ENCODE measurements at regions not wholly inside any gene's neighbourhood (a gene's known extent, or its start where the extent isn't known, plus 50 kb on each side); places are given as distances from the start of the nearest gene placed in this dataset.

- intact Hi-C loops (cut with micrococcal nuclease; ENCODE audit: unreplicated experiment) (no loop called here), in situ Hi-C loops (cut with MboI) (no loop called here)
- ChIA-PET RAD21 (ENCODE audit: unreplicated experiment) (no interaction called here), CTCF (interaction anchor here (0.7 kb wide), 1 partner anchor 13 kb away, joined by 3 read pairs; no protein-coding TSS in a partner anchor), SMC1A (ENCODE audit: uncharacterized antibody, unreplicated experiment) (no interaction called here), POLR2A (no interaction called here)
- Histone ChIP-seq H3K4me3 (no peak overlapping the region), H3K4me1 (ENCODE audit: control insufficient read depth, insufficient read depth, low read length) (no peaks in the 10 kb centered on the region), H3K36me3 (ENCODE audit: control insufficient read depth in 2 of 2, insufficient read depth in 2 of 2, low read length in 1 of 2) (no peaks in the 10 kb centered on the region), H3K27me3 (replicated peaks in 1 of 2; ENCODE audit: control insufficient read depth in 2 of 2, insufficient read depth in 2 of 2, low read length in 1 of 2) (no peaks in the 10 kb centered on the region), H3K27ac (ENCODE audit: control insufficient read depth, insufficient read depth) (no peak overlapping the region), H2AFZ (ENCODE audit: control insufficient read depth, low read depth, low read length) (no peak overlapping the region), H3K79me2 (ENCODE audit: control insufficient read depth, insufficient read depth, low read length) (no peaks in the 10 kb centered on the region), H3K9ac (ENCODE audit: control insufficient read depth, insufficient read depth, low read length) (no peak overlapping the region), H3K9me3 (replicated peaks; ENCODE audit: control insufficient read depth, insufficient read depth, low read length) (no peaks in the 10 kb centered on the region; the same call in 2 of the 3 replicates), H3K4me2 (ENCODE audit: control insufficient read depth, insufficient read depth) (no peak overlapping the region), H4K20me1 (ENCODE audit: control insufficient read depth, insufficient read depth) (no peaks in the 10 kb centered on the region)
- no peak for FAIRE-seq
- DNase-seq (ENCODE audit: low read depth, low spot score), result no peak
- no TSS peak for BruUV-seq (replicated peaks)
- WGBS (ENCODE audit: insufficient coverage, insufficient replicate concordance, low lambda C conversion rate, missing lambda C conversion rate), result 31% methylated on average over 7 of the region's 7 CpGs
- ATAC-seq, result no peak
- TF ChIP-seq PBX3 (IDR thresholded peaks at IDR 0.05; ENCODE audit: insufficient replicate concordance, low read depth, low read length) (no peak), CBX5 (IDR thresholded peaks at IDR 0.05; ENCODE audit: low read depth) (no peak), USF2 (IDR thresholded peaks at IDR 0.05; ENCODE audit: borderline replicate concordance, low read depth, low read length) (no peak), MYC (IDR thresholded peaks at IDR 0.05; ENCODE audit: insufficient read depth, insufficient read length, insufficient replicate concordance, low read length, severe bottlenecking) (no peak), BACH1 (IDR thresholded peaks at IDR 0.05; ENCODE audit: borderline replicate concordance) (no peak), ZBTB33 (IDR thresholded peaks at IDR 0.05) (no peak), EED (IDR thresholded peaks at IDR 0.05; ENCODE audit: low read depth) (no peak), ZBTB40 (IDR thresholded peaks at IDR 0.05; ENCODE audit: borderline replicate concordance) (no peak), TBL1XR1 (IDR thresholded peaks at IDR 0.05; ENCODE audit: low read depth, low read length) (no peak), SREBF1 (IDR thresholded peaks at IDR 0.05; ENCODE audit: low read length) (no peak), RAD21 (IDR thresholded peaks at IDR 0.05; ENCODE audit: insufficient read depth, low read depth, low read length) (no peak), NFXL1 (IDR thresholded peaks at IDR 0.05; ENCODE audit: borderline replicate concordance) (no peak), SREBF2 (IDR thresholded peaks at IDR 0.05; ENCODE audit: low read length) (no peak), CHD1 (IDR thresholded peaks at IDR 0.05; ENCODE audit: low read depth, low read length) (no peak)
- TF ChIP-seq, protein P1, sequence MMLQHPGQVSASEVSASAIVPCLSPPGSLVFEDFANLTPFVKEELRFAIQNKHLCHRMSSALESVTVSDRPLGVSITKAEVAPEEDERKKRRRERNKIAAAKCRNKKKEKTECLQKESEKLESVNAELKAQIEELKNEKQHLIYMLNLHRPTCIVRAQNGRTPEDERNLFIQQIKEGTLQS (IDR thresholded peaks at IDR 0.05; ENCODE audit: borderline replicate concordance, extremely low read depth, low read depth, low read length), result no peak
Observed at GRCh38 chr21:15367061-15367626, 302.3 kb upstream of the NRIP1 start.
